H1 (cell line): ENCODE measurements at regions not wholly inside any gene's neighbourhood (a gene's known extent, or its start where the extent isn't known, plus 50 kb on each side); places are given as distances from the start of the nearest gene placed in this dataset.

Experiments used
- BRCA1 ChIP-seq: IDR thresholded peaks from 2 replicates; pipeline ENCODE4 v1.6.1; 2012; ENCODE audit warnings: low read depth, low read length, improper control_type of control experiment
- TF ChIP-seq, protein P1 (sequence below): fragments of 300-600 bp; sonication (generic); IDR thresholded peaks from 2 replicates; pipeline ENCODE4 v1.7.1; 2012; ENCODE audit warnings: low read length, moderate library complexity, mild to moderate bottlenecking, inconsistent platforms; ENCODE audit not compliant: insufficient replicate concordance

DNA sequence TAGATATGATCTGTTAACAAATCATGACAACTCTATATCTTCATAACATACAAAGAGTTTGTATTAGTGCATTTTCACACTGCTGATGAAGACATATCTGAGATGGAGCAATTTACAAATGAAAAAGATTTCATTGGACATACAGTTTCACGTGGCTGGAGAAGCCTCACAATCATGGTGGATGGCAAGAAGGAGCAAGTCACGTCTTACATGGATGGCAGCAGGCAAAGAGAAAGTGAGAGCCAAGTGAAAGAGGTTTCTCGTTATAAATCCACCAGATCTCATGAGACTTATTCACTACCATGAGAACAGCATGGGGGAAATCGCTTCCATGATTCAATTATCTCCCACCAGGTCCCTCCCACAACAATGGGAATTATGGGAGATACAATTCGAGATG lies 157.6 kb downstream of the DUSP6 start (continued):
- TF ChIP-seq, protein P1, sequence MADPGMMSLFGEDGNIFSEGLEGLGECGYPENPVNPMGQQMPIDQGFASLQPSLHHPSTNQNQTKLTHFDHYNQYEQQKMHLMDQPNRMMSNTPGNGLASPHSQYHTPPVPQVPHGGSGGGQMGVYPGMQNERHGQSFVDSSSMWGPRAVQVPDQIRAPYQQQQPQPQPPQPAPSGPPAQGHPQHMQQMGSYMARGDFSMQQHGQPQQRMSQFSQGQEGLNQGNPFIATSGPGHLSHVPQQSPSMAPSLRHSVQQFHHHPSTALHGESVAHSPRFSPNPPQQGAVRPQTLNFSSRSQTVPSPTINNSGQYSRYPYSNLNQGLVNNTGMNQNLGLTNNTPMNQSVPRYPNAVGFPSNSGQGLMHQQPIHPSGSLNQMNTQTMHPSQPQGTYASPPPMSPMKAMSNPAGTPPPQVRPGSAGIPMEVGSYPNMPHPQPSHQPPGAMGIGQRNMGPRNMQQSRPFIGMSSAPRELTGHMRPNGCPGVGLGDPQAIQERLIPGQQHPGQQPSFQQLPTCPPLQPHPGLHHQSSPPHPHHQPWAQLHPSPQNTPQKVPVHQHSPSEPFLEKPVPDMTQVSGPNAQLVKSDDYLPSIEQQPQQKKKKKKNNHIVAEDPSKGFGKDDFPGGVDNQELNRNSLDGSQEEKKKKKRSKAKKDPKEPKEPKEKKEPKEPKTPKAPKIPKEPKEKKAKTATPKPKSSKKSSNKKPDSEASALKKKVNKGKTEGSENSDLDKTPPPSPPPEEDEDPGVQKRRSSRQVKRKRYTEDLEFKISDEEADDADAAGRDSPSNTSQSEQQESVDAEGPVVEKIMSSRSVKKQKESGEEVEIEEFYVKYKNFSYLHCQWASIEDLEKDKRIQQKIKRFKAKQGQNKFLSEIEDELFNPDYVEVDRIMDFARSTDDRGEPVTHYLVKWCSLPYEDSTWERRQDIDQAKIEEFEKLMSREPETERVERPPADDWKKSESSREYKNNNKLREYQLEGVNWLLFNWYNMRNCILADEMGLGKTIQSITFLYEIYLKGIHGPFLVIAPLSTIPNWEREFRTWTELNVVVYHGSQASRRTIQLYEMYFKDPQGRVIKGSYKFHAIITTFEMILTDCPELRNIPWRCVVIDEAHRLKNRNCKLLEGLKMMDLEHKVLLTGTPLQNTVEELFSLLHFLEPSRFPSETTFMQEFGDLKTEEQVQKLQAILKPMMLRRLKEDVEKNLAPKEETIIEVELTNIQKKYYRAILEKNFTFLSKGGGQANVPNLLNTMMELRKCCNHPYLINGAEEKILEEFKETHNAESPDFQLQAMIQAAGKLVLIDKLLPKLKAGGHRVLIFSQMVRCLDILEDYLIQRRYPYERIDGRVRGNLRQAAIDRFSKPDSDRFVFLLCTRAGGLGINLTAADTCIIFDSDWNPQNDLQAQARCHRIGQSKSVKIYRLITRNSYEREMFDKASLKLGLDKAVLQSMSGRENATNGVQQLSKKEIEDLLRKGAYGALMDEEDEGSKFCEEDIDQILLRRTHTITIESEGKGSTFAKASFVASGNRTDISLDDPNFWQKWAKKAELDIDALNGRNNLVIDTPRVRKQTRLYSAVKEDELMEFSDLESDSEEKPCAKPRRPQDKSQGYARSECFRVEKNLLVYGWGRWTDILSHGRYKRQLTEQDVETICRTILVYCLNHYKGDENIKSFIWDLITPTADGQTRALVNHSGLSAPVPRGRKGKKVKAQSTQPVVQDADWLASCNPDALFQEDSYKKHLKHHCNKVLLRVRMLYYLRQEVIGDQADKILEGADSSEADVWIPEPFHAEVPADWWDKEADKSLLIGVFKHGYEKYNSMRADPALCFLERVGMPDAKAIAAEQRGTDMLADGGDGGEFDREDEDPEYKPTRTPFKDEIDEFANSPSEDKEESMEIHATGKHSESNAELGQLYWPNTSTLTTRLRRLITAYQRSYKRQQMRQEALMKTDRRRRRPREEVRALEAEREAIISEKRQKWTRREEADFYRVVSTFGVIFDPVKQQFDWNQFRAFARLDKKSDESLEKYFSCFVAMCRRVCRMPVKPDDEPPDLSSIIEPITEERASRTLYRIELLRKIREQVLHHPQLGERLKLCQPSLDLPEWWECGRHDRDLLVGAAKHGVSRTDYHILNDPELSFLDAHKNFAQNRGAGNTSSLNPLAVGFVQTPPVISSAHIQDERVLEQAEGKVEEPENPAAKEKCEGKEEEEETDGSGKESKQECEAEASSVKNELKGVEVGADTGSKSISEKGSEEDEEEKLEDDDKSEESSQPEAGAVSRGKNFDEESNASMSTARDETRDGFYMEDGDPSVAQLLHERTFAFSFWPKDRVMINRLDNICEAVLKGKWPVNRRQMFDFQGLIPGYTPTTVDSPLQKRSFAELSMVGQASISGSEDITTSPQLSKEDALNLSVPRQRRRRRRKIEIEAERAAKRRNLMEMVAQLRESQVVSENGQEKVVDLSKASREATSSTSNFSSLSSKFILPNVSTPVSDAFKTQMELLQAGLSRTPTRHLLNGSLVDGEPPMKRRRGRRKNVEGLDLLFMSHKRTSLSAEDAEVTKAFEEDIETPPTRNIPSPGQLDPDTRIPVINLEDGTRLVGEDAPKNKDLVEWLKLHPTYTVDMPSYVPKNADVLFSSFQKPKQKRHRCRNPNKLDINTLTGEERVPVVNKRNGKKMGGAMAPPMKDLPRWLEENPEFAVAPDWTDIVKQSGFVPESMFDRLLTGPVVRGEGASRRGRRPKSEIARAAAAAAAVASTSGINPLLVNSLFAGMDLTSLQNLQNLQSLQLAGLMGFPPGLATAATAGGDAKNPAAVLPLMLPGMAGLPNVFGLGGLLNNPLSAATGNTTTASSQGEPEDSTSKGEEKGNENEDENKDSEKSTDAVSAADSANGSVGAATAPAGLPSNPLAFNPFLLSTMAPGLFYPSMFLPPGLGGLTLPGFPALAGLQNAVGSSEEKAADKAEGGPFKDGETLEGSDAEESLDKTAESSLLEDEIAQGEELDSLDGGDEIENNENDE: no peak
- no peak for TF ChIP-seq BRCA1
- TF ChIP-seq, all 59 proteins: peak for 0
